ENCODE measurements at regions not wholly inside any gene's neighbourhood (a gene's known extent, or its start where the extent isn't known, plus 50 kb on each side); places are given as distances from the start of the nearest gene placed in this dataset.
"Not testable (repeated sequence)": the region's sequence is repeated elsewhere in the genome, so short reads cannot be mapped to it uniquely, and the experiment has no call there.

GRCh38 chr2:138319616-138320015, 182.0 kb upstream of the SPOPL start:
- no peak for DNase-seq

DNA sequence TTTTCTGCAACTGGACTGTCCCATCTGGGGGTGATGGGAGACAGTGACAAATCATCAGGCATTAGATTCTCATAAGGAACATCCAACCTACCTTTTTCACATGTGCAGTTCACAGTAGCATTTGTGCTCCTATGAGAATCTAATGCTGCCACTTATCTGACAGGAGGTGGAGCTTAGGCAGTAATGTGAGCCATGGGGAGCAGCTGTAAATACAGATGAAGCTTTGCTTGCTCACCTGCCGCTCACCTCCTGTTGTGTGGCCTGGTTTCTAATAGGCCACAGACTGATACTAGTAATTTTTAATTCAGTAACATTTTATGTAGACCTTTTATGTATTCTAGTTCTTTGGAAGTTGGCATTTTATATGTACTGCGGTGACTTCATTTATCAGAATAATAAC, 180.1 kb upstream of the SPOPL start:
- DNase-seq, result no peak

- no peak for DNase-seq
These were observed 178.0 kb upstream of the SPOPL start for GRCh38 chr2:138323382-138324067.

GRCh38 chr2:138324068-138324771, 177.3 kb upstream of the SPOPL start:
- no peak for DNase-seq

DNA sequence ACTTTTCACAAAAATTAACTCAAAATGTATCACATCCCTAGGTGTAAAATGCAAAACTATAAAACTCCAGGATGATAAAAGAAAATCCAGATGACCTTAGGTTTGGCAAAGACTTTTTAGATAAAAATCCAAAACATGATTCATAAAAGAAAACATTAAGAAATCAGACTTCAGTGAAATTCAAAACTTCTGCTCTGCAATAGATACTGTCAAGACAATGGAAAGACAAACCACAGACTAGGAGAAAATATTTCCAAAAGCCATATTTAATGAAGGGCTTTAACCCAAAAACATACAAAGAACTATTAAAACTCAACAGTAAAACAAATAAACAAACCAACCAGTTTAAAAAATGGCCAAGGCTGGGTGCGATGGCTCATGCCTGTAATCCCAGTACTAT, 173.6 kb upstream of the SPOPL start:
- DNase-seq, result no peak

- no peak for DNase-seq
These were observed 172.4 kb upstream of the SPOPL start for GRCh38 chr2:138329162-138329561.

GRCh38 chr2:138329591-138329990, 172.0 kb upstream of the SPOPL start:
- no peak for DNase-seq

GRCh38 chr2:138333121-138333520, 168.4 kb upstream of the SPOPL start:
- DNase-seq, result no peak

GRCh38 chr2:138333677-138334076, 167.9 kb upstream of the SPOPL start:
- no peak for DNase-seq

- no peak for DNase-seq
These were observed 167.2 kb upstream of the SPOPL start for GRCh38 chr2:138334323-138334722.

- DNase-seq, result no peak
These were observed 166.5 kb upstream of the SPOPL start for GRCh38 chr2:138335036-138335435.

DNA sequence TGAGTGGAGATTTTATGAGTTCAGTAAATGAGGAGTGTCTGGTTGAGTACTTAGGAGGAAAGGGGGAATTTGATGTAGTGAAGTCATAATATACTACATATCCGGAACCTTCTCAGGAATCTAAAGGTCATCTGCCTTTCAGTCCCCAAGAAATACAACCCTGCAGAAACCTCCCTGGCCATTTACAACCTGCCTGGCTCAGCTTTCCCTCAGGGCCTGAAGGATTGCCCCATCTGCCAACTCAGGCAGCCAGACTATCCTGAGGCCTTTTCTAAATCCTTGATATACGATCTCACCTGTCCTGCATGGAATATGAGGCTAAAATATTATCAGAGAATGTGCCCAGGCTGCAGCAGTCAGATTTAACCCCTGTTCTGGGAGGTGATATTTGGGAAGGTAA, 165.4 kb upstream of the SPOPL start:
- no peak for DNase-seq

DNA sequence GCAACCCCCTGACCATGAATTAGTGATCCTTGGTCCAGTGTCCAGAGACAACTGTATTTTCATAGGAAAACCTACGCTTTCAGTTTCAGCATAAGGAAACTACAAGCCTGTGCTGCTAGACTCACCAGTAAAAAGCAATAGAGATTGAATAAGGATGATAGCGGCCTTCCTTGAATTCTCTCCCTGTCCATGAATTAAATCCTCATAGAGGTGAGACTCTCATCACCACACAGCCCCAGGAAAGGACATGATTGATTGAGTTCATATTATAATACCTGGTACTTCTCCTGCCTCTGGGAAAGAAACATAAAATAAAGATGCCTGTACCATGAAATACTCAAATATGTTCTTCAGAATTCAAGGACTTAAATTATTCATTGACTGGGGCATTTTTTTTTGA, 146.3 kb upstream of the SPOPL start:
- DNase-seq, result no peak

- DNase-seq, result no peak
These were observed 145.4 kb upstream of the SPOPL start for GRCh38 chr2:138356178-138356577.

GRCh38 chr2:138359532-138359931, 142.0 kb upstream of the SPOPL start:
- no peak for DNase-seq

DNA sequence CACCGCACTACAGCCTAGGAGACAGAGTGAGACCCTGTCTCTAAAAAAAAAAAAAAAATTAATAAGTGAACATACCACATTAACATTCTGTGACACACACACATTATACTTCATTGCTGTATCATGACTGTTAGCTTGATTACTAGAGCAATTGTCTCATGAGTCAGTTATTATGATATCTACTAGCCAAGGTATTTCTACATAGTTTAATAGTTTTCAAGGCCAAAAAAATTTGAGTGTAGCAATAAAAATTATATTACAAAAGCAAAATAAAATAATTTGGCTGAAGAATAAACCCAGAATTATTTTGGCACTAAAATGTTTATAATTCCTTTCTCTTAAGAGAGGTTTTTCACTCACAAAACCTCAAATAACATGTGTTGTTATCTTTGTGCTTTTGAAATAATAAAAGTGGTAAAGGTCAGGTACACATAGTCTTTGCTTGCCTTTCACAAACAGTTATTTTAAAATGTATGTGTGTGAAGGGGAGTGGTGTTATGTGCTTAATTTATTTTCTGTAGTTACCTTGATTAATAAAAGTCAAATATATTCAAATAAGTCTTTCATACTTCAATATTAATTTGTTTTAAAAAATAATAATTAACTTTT, 136.9 kb upstream of the SPOPL start:
- DNase-seq, result no peak

DNA sequence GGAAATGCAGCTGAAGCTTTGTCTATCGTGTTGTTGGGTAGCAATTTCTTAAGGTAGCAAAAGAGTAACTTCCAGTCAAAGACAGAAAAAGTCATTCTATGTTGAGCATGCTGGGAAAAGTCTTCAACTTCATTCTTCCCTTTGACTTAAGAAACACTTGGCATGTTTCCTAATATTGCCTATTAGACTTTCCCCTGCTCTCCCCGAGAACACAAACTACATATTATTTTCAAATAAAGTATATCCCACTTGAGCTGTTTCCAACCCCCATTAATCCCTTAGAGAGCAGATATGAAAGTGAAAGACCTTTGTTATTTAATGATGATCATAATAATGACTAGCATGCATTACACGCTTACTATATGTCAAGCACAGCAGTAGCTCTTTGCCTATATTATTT, 136.0 kb upstream of the SPOPL start:
- no peak for DNase-seq

DNA sequence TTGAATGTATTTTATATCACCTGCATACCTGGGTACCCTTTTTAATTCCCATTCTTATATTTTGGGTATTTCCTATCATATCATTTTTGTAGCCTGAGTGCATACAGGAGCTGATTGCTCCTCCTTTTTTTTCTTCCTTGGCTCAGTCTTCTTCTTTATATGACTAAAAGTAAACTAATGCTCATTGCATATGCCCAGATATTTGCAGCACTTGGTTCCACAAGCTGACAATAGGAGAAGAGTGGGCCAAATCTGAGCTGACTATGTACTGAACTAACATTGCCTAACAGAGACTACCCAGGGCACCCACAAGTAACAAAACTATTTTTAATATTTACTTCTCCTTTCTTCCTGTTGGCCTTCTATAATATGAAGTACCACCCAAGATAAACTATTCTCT, 131.7 kb upstream of the SPOPL start:
- no peak for DNase-seq

DNA sequence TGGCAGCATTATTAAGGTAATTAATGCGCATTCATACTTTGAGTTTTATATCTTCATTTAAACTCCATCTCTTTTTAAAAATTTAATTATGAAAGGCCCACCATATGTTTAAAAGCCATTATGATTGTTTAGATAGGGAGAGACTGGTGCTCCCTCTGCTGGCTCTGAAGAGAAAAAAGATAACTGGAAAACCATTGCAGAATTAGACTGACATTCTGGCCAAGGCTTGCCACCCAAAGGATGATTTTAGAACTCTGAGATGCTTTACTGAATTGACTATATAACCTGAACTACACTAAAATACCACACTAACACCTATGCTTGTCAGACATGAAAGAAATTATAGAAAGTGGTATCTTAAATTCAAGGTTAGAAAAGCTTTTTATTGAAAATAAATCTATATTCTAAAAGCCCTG, 127.6 kb upstream of the SPOPL start:
- DNase-seq, result no peak

DNA sequence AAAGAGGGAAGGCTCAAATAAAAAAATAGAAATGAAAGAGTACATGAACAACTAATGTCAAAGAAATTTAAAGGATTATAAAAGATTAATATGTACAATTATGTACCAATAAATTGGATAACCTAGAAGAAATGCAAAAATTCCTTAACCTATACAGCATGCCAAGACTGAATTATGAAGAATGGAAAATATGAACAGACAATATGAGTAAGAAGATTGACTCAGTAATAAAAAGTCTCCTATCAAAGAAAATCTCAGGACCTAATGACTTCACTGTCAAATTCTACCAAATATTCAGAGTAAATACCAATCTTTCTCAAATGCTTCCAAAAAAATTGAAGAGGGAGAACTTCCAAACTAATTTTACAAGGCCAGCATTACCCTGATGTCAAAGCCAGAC, 120.2 kb upstream of the SPOPL start:
- DNase-seq, result no peak

DNA sequence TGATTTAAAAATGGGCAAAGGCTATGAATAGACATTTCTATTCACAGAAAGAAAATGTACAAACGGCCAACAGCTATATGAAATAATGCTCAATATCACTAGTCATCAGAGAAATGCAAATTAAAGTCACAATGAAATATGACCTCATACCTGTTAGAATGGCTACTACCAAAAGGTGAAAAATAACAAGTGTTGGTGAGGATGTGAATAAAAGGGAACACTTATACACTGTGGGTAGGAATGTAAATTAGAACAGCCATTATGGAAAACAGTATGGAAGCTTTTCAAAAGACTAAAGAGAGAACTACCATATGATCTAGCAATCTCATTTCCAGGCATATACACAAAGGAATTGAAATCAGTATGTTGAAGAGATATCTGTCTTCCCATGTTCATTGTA, 118.9 kb upstream of the SPOPL start:
- no peak for DNase-seq

DNA sequence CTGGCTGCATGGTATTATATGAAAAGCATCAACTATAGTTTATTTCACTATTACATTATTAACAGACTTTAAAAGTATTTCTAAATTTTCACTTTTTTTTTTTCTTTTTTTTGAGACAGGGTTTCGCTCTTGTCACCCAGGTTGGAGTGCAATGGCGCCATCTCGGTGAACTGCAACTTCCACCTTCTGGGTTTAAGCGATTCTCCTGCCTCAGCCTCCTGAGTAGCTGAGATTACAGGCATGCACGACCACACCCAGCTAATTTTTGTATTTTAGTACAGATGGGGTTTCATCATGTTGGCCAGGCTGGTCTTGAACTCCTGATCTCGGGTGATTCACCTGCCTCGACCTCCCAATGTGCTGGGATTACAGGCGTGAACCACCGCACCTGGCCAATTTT, 115.4 kb upstream of the SPOPL start:
- not testable (repeated sequence) for DNase-seq

GRCh38 chr2:138389063-138389462, 112.5 kb upstream of the SPOPL start:
- DNase-seq, result no peak

Measured in right kidney (tissue), 1 donor.